SH-SY5Y (cell line): ENCODE measurements at regions not wholly inside any gene's neighbourhood (a gene's known extent, or its start where the extent isn't known, plus 50 kb on each side); places are given as distances from the start of the nearest gene placed in this dataset.

Experiments
- GATA2 ChIP-seq: IDR thresholded peaks from 2 replicates; pipeline ENCODE4 v1.6.1; 2011; ENCODE audit warnings: mild to moderate bottlenecking, low read depth, low read length
- GATA3 ChIP-seq: IDR thresholded peaks from 2 replicates; pipeline ENCODE4 v1.6.1; 2011; ENCODE audit warnings: low read depth, mild to moderate bottlenecking, low read length, moderate library complexity

DNA sequence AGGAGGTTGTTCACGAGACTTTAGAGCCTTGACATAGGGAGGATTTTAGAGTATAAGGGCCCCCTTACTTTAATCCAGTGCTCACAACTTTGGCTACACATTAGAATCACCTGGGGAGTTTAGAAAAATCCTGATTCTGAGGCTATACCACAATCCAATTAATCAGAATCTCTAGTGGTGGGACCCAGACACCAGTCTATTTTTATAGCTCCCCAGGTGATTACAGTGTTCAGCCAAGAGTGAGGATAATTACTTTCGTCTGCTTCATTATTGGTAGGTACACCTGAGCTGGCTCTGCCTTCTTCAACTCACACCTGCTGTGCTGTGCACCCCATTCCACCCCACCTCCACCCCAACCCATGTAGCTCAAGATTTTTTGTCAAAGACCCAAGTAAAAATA lies 141.3 kb upstream of the EPB41L4A start:
- no peak for TF ChIP-seq GATA3
- no peak for TF ChIP-seq GATA2
